PC-9 (cell line): ENCODE measurements at regions not wholly inside any gene's neighbourhood (a gene's known extent, or its start where the extent isn't known, plus 50 kb on each side); places are given as distances from the start of the nearest gene placed in this dataset.

Experiments
- BruUV-seq: library from RNA; stranded (reverse); fragments of 400-500 nt; replicated peaks from 2 replicates; lab custom pipeline; 2021; lab: Mats Ljungman, UMichigan
- CTCF ChIA-PET: fragments of 300-600 bp; sonication (Branson Sonifier 250); formaldehyde crosslinking; loops from one replicate; lab custom pipeline; 2022; ENCODE audit warnings: antibody characterized with exemption; lab: Charles Lee
- POLR2A ChIA-PET: fragments of 300-600 bp; sonication (Branson Sonifier 250); formaldehyde crosslinking; loops from one replicate; lab custom pipeline; 2022; ENCODE audit warnings: antibody characterized with exemption; ENCODE audit not compliant: unreplicated experiment; lab: Charles Lee
- DNase-seq, 2 experiments: peaks; one replicate each; pipeline versions ENCODE4 v3.0.0 to v3.0.0-alpha.2; 2015 to 2022; ENCODE audit warnings: mixed read lengths in 1 of 2
- H2AFZ ChIP-seq: fragments of 200-600 bp; sonication (generic); 2 replicates; pipeline ENCODE4 v1.8.1; 2017; ENCODE audit warnings: antibody characterized with exemption
- H3F3A ChIP-seq: fragments of 200-600 bp; sonication (generic); 2 replicates; pipeline ENCODE4 v1.8.1; 2017; ENCODE audit warnings: antibody characterized with exemption, mild to moderate bottlenecking, low read depth; ENCODE audit not compliant: insufficient read depth
- H3K27ac ChIP-seq: fragments of 200-600 bp; sonication (generic); 2 replicates; pipeline ENCODE4 v1.6.1; 2016; ENCODE audit warnings: mixed run types
- H3K27me3 ChIP-seq: fragments of 200-600 bp; sonication (generic); 2 replicates; pipeline ENCODE4 v1.6.1; 2016; ENCODE audit warnings: low read depth, mixed run types; ENCODE audit not compliant: insufficient read depth
- H3K36me3 ChIP-seq: fragments of 200-600 bp; sonication (generic); 2 replicates; pipeline ENCODE4 v1.6.1; 2016; ENCODE audit warnings: low read depth, mixed run types
- H3K4me1 ChIP-seq: fragments of 200-600 bp; sonication (generic); replicated peaks from 2 replicates; pipeline ENCODE4 v1.6.1; 2016; ENCODE audit warnings: mixed run types; ENCODE audit not compliant: insufficient read depth
- H3K4me2 ChIP-seq: fragments of 200-600 bp; sonication (generic); 2 replicates; pipeline ENCODE4 v1.6.1; 2017; ENCODE audit warnings: mixed run types
- H3K4me3 ChIP-seq: fragments of 200-600 bp; sonication (generic); 2 replicates; pipeline ENCODE4 v1.6.1; 2016; ENCODE audit warnings: mixed run types
- H3K79me2 ChIP-seq: fragments of 200-600 bp; sonication (generic); 2 replicates; pipeline ENCODE4 v1.6.1; 2017; ENCODE audit warnings: low read depth, mixed run types
- H3K9me2 ChIP-seq: fragments of 200-600 bp; sonication (generic); 2 replicates; pipeline ENCODE4 v1.8.1; 2017; ENCODE audit warnings: mild to moderate bottlenecking; ENCODE audit not compliant: insufficient read depth
- H3K9me3 ChIP-seq: fragments of 200-600 bp; sonication (generic); 2 replicates; pipeline ENCODE4 v1.8.1; 2016; ENCODE audit warnings: low read depth; ENCODE audit not compliant: insufficient read depth
- H4K20me1 ChIP-seq: fragments of 200-600 bp; sonication (generic); 2 replicates; pipeline ENCODE4 v1.8.1; 2017; ENCODE audit not compliant: insufficient read depth
- CTCF ChIP-seq: fragments of 200-600 bp; sonication (generic); conservative IDR thresholded peaks from 2 replicates; pipeline ENCODE4 v1.6.1; 2017; ENCODE audit warnings: mixed run types, antibody characterized with exemption, mild to moderate bottlenecking, moderate library complexity
- EZH2 ChIP-seq: fragments of 200-600 bp; sonication (generic); IDR thresholded peaks from 2 replicates; pipeline ENCODE4 v1.8.0; 2017; ENCODE audit warnings: antibody characterized with exemption, low read depth
- intact Hi-C: fragments of 100-400 bp; cut with micrococcal nuclease; formaldehyde crosslinking; loops from one replicate; pipeline ENCODE4 v1.10.0; 2022; ENCODE audit not compliant: unreplicated experiment

- no peaks in the 10 kb centered on the region for H3K9me2 ChIP-seq
- no TSS peak for BruUV-seq
- no peak for TF ChIP-seq CTCF
- TF ChIP-seq EZH2: no peak
- POLR2A ChIA-PET: no interaction called here
- no peaks in the 10 kb centered on the region for H3K4me1 ChIP-seq
- peaks cover 7% of the 10 kb centered on the region; the same call in 1 of the 2 replicates for H3K9me3 ChIP-seq
- intact Hi-C loops: no loop called here
- H3K4me2 ChIP-seq: no peak overlapping the region
- H3K4me3 ChIP-seq: no peak overlapping the region
- H2AFZ ChIP-seq: no peak overlapping the region
- CTCF ChIA-PET: no interaction called here
- no peaks in the 10 kb centered on the region for H3K27me3 ChIP-seq
- no peaks in the 10 kb centered on the region for H3K79me2 ChIP-seq
- H3F3A ChIP-seq: no peaks in the 10 kb centered on the region
- H3K36me3 ChIP-seq: no peaks in the 10 kb centered on the region
- H4K20me1 ChIP-seq: no peaks in the 10 kb centered on the region
- no peak for DNase-seq
- no peak overlapping the region for H3K27ac ChIP-seq
These were observed 1365.4 kb upstream of the RAG2 start for GRCh38 chr11:37963440-37963839.

GRCh38 chr11:37957717-37958116 is 1359.7 kb upstream of the RAG2 start:
- ChIA-PET CTCF (no interaction called here), POLR2A (no interaction called here)
- Histone ChIP-seq H2AFZ (no peak overlapping the region), H3F3A (no peaks in the 10 kb centered on the region), H4K20me1 (no peaks in the 10 kb centered on the region), H3K79me2 (no peaks in the 10 kb centered on the region), H3K4me1 (no peaks in the 10 kb centered on the region), H3K27me3 (no peaks in the 10 kb centered on the region), H3K36me3 (no peaks in the 10 kb centered on the region), H3K4me2 (no peak overlapping the region), H3K4me3 (no peak overlapping the region), H3K27ac (no peak overlapping the region), H3K9me2 (no peaks in the 10 kb centered on the region), H3K9me3 (0 out of 2 replicates have a peak, but pooled peaks cover 5% of the 10 kb centered on the region)
- intact Hi-C loops: no loop called here
- DNase-seq: no peak
- no peak for TF ChIP-seq EZH2
- TF ChIP-seq CTCF: no peak
- no TSS peak for BruUV-seq

- H3K36me3 ChIP-seq: no peaks in the 10 kb centered on the region
- no peaks in the 10 kb centered on the region for H3F3A ChIP-seq
- no peaks in the 10 kb centered on the region for H3K9me2 ChIP-seq
- 0 out of 2 replicates have a peak, but pooled peaks cover 4% of the 10 kb centered on the region for H3K9me3 ChIP-seq
- H3K4me3 ChIP-seq: no peak overlapping the region
- H3K4me2 ChIP-seq: no peak overlapping the region
- no peaks in the 10 kb centered on the region for H3K79me2 ChIP-seq
- no peak for TF ChIP-seq CTCF
- no peak for TF ChIP-seq EZH2
- H4K20me1 ChIP-seq: no peaks in the 10 kb centered on the region
- intact Hi-C loops: no loop called here
- no peaks in the 10 kb centered on the region for H3K4me1 ChIP-seq
- no peak overlapping the region for H3K27ac ChIP-seq
- no TSS peak for BruUV-seq
- no peaks in the 10 kb centered on the region for H3K27me3 ChIP-seq
- no peak for DNase-seq
- POLR2A ChIA-PET: no interaction called here
- CTCF ChIA-PET: no interaction called here
- H2AFZ ChIP-seq: no peak overlapping the region
These were observed 1354.0 kb upstream of the RAG2 start for GRCh38 chr11:37951996-37952395.
